ENCODE measurements at regions not wholly inside any gene's neighbourhood (a gene's known extent, or its start where the extent isn't known, plus 50 kb on each side); places are given as distances from the start of the nearest gene placed in this dataset.

DNA sequence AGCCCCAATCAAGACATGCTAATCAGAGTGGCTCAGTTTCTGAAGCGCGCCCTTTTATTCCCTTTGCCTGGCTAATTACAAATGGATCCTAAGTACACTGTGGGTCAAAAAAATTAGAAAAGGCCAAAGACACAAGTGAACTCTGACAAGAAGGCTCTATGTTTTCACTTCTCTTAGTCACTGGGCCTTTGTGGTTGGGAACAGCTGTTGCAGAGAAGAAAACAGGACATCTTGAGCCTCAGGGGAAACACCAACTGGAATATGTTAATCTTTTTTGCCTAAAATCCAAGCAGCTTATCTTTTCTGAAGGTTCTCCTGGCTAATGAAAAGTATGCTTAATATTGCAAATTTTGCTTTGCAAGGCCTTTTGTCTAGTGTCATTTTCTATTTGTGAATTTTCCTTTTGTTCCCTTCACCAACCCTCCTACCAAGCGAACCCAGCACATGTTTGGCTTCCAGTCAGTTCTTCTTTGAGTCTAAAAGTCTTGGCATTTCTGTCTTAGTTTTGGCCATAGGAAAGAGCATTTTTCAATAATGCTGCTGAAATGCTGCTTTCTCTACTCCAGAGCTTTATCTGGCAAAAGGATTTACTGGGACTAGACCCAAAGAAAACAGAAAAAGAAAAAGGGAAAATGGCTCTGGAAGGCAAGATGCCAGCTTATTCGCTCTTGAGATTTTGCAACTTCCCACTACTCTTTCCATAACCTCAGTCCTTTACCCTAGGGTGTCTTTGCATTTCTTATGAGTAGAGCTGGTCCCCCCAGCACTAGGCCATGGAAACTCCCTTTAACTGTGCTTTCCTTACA lies 440.2 kb upstream of the ST6GAL2 start:
- no peak overlapping the region for H2AFZ ChIP-seq (ENCODE audit: low read depth, low read length)
- no peak for DNase-seq (ENCODE audit: extremely low read depth in 1 of 4, low spot score in 3 of 4)
- H3K4me2 ChIP-seq (ENCODE audit: insufficient read depth, low read length), result no peak overlapping the region
- in situ Hi-C loops (cut with MboI) (no loop called here), intact Hi-C loops (cut with micrococcal nuclease) (no loop called here)
- no peaks in the 10 kb centered on the region for H3K9me1 ChIP-seq (ENCODE audit: control insufficient read depth, insufficient read depth, low read length)
- no TSS peak for BruUV-seq (replicated peaks)
- H3K9ac ChIP-seq (ENCODE audit: insufficient read depth in 1 of 2, low read depth in 2 of 2, low read length in 2 of 2), result no peak overlapping the region
- POLR2A ChIA-PET, result no interaction called here
- H3K4me1 ChIP-seq (replicated peaks in 1 of 2; ENCODE audit: control insufficient read depth in 2 of 2, insufficient read depth in 2 of 2, low read length in 2 of 2), result no peaks in the 10 kb centered on the region
- no peak for FAIRE-seq
- WGBS (ENCODE audit: insufficient coverage, low coverage, missing lambda C conversion rate), result 6% methylated on average over 3 of the region's 4 CpGs
- H3K79me2 ChIP-seq (ENCODE audit: control insufficient read depth, insufficient read depth, low read length), result no peaks in the 10 kb centered on the region
- H3K9me3 ChIP-seq (replicated peaks; ENCODE audit: control insufficient read depth, insufficient read depth, low read depth, low read length), result no peaks in the 10 kb centered on the region
- H3K27ac ChIP-seq (ENCODE audit: extremely low read depth, low read depth, low read length), result no peak overlapping the region
- no peaks in the 10 kb centered on the region for H4K20me1 ChIP-seq (replicated peaks; ENCODE audit: control insufficient read depth, insufficient read depth, low read length)
- ATAC-seq, result no peak
- CTCF ChIA-PET (ENCODE audit: low intra/inter-chr PET ratio), result no interaction called here
- no peak overlapping the region for H3K4me3 ChIP-seq
- H3K36me3 ChIP-seq (ENCODE audit: control insufficient read depth, insufficient read depth, low read length), result no peaks in the 10 kb centered on the region
- H3K27me3 ChIP-seq (ENCODE audit: control insufficient read depth in 2 of 2, insufficient read depth in 2 of 2, low read length in 2 of 2), result no peaks in the 10 kb centered on the region
- no peak for TF ChIP-seq TCF7 (IDR thresholded peaks at IDR 0.05; ENCODE audit: borderline replicate concordance)
- TF ChIP-seq, protein P1, sequence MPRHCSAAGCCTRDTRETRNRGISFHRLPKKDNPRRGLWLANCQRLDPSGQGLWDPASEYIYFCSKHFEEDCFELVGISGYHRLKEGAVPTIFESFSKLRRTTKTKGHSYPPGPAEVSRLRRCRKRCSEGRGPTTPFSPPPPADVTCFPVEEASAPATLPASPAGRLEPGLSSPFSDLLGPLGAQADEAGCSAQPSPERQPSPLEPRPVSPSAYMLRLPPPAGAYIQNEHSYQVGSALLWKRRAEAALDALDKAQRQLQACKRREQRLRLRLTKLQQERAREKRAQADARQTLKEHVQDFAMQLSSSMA (CRISPR knock-in tag; IDR thresholded peaks at IDR 0.05), result no peak
- TF ChIP-seq ZNF311 (CRISPR knock-in tag; IDR thresholded peaks at IDR 0.05), result no peak
- TF ChIP-seq ZNF354B (CRISPR knock-in tag; IDR thresholded peaks at IDR 0.05), result no peak
- no peak for TF ChIP-seq ZBTB1 (CRISPR knock-in tag; IDR thresholded peaks at IDR 0.05; ENCODE audit: borderline replicate concordance, low read depth)
- TF ChIP-seq, protein P2, sequence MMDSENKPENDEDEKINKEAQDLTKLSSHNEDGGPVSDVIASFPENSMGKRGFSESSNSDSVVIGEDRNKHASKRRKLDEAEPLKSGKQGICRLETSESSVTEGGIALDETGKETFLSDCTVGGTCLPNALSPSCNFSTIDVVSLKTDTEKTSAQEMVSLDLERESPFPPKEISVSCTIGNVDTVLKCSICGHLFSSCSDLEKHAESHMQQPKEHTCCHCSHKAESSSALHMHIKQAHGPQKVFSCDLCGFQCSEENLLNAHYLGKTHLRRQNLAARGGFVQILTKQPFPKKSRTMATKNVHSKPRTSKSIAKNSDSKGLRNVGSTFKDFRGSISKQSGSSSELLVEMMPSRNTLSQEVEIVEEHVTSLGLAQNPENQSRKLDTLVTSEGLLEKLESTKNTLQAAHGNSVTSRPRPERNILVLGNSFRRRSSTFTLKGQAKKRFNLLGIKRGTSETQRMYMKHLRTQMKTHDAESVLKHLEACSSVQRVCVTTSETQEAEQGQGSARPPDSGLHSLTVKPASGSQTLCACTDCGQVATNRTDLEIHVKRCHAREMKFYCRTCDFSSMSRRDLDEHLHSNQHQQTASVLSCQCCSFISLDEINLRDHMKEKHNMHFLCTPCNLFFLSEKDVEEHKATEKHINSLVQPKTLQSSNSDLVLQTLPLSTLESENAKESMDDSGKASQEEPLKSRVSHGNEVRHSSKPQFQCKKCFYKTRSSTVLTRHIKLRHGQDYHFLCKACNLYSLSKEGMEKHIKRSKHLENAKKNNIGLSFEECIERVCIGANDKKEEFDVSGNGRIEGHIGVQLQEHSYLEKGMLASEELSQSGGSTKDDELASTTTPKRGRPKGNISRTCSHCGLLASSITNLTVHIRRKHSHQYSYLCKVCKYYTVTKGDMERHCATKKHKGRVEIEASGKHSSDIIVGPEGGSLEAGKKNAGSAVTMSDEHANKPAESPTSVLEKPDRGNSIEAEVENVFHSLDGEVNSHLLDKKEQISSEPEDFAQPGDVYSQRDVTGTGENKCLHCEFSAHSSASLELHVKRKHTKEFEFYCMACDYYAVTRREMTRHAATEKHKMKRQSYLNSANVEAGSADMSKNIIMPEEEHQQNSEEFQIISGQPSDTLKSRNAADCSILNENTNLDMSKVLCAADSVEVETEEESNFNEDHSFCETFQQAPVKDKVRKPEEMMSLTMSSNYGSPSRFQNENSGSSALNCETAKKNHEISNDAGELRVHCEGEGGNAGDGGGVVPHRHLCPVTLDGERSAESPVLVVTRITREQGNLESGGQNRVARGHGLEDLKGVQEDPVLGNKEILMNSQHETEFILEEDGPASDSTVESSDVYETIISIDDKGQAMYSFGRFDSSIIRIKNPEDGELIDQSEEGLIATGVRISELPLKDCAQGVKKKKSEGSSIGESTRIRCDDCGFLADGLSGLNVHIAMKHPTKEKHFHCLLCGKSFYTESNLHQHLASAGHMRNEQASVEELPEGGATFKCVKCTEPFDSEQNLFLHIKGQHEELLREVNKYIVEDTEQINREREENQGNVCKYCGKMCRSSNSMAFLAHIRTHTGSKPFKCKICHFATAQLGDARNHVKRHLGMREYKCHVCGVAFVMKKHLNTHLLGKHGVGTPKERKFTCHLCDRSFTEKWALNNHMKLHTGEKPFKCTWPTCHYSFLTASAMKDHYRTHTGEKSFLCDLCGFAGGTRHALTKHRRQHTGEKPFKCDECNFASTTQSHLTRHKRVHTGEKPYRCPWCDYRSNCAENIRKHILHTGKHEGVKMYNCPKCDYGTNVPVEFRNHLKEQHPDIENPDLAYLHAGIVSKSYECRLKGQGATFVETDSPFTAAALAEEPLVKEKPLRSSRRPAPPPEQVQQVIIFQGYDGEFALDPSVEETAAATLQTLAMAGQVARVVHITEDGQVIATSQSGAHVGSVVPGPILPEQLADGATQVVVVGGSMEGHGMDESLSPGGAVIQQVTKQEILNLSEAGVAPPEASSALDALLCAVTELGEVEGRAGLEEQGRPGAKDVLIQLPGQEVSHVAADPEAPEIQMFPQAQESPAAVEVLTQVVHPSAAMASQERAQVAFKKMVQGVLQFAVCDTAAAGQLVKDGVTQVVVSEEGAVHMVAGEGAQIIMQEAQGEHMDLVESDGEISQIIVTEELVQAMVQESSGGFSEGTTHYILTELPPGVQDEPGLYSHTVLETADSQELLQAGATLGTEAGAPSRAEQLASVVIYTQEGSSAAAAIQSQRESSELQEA (IDR thresholded peaks at IDR 0.05; ENCODE audit: low read depth), result no peak
- no peak for TF ChIP-seq ZNF639 (CRISPR knock-in tag; conservative IDR thresholded peaks at IDR 0.05 in 1 of 2, IDR thresholded peaks at IDR 0.05 in 1 of 2)
- TF ChIP-seq ZNF57 (CRISPR knock-in tag; IDR thresholded peaks at IDR 0.05), result no peak
- no peak for TF ChIP-seq BRCA1 (IDR thresholded peaks at IDR 0.05)
- no peak for TF ChIP-seq BRCA1 (CRISPR knock-in tag; IDR thresholded peaks at IDR 0.05)
- TF ChIP-seq MCM2 (IDR thresholded peaks at IDR 0.05; ENCODE audit: low read depth), result no peak
- TF ChIP-seq ZNF780A (CRISPR knock-in tag; IDR thresholded peaks at IDR 0.05), result no peak
- TF ChIP-seq PHF8 (IDR thresholded peaks at IDR 0.05; ENCODE audit: borderline replicate concordance, low read length), result no peak

All from K562 (cell line).